Loucy (cell line): ENCODE measurements at regions not wholly inside any gene's neighbourhood (a gene's known extent, or its start where the extent isn't known, plus 50 kb on each side); places are given as distances from the start of the nearest gene placed in this dataset.

ENCODE experiments used
- CTCF ChIP-seq: fragments of 200-600 bp; sonication (generic); conservative IDR thresholded peaks from 2 replicates; pipeline ENCODE4 v1.5.1; 2014; ENCODE audit warnings: mild to moderate bottlenecking, antibody characterized with exemption, low read length
- EZH2phosphoT487 ChIP-seq: fragments of 200-600 bp; IDR thresholded peaks from 2 replicates; pipeline ENCODE4 v1.6.1; 2018; ENCODE audit warnings: antibody characterized with exemption, mild to moderate bottlenecking, moderate library complexity, borderline replicate concordance

GRCh38 chr4:102449751-102450352 is 51.3 kb upstream of the NFKB1 start:
- peak; percentile 89 for TF ChIP-seq CTCF
- no peak for TF ChIP-seq EZH2phosphoT487
